GM21360 (cell line): ENCODE measurements at regions not wholly inside any gene's neighbourhood (a gene's known extent, or its start where the extent isn't known, plus 50 kb on each side); places are given as distances from the start of the nearest gene placed in this dataset.

Experiments used
- ATAC-seq: cut with Tn5 transposase; IDR thresholded peaks from one replicate; pipeline ENCODE4 v1.9.1; 2021; ENCODE audit warnings: mild to moderate bottlenecking, moderate library complexity; ENCODE audit not compliant: unreplicated experiment

GRCh38 chr20:11267762-11268335 is 594.0 kb upstream of the JAG1 start:
- ATAC-seq, result no peak

DNA sequence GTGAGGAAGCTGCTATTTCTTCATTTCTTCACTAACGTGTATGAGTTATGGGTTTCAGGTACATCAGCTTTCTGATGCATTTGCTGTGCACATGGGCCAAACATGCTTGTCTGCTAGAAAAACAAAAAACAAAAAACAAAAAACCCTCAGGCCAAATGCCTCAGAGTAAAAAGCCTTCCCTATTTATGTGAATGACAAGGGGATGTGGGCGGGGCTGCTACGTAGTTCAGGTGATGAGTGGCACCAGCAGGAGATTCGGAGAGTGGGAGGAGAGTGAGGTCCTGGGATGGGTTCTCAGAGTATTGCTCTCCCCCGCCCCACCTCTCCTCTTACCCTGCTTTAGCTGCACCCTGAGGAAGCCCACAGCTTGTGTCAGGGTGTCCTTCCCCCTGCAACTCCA is 596.8 kb upstream of the JAG1 start:
- no peak for ATAC-seq

DNA sequence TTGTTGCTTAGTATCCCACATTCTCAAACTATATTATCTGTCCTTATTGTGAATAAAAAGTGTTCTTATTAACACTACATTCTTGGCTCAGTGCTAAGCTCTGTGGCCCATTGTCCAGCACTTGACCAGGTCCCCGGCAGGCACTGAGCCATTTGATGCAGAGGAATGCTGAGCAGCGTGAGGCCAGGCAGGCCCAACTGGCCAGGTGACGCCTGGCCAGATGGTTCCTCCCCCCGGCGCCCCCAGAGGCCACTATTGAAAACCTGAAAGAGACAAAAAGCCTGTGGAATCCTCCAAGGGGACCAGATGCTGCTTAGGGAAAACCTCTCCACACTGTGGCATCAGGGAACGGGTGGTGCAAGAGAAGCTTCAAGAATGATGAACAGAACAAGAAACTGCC is 597.5 kb upstream of the JAG1 start:
- ATAC-seq, result no peak

DNA sequence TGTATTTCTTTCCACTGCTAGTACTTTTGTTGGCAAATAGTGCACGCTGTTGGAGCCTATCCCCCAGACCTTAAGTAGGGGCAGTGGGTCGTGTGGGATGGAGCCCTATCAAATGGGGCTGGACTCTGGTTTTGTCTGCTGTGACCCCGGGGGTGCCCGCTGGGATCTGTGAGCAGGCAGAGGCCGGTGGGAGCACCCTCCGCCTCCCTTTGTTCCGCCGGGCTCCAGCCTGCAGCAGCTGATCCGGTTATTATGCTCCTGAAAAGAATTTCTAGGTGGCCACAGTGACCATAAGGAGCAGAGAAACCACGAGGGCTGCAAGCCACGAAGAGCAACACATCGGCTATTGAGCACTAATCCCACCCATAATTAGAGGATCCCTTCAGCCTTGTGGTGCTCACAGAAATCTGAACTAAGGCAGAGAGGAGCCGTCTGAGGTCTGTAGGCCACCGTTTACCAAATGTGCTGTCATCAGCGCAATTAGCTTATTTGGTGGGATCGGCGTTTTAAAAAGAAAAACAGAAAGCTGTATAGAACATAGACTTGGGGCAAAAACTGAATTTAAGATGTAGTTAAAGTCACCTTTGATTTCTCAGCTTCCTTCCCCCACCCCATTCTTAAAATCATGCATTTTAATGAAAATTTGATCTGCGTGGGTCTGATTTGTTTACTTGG is 598.3 kb upstream of the JAG1 start:
- no peak for ATAC-seq

GRCh38 chr20:11274141-11274594 is 600.4 kb upstream of the JAG1 start:
- ATAC-seq, result no peak

GRCh38 chr20:11275740-11276139 is 601.9 kb upstream of the JAG1 start:
- no peak for ATAC-seq

DNA sequence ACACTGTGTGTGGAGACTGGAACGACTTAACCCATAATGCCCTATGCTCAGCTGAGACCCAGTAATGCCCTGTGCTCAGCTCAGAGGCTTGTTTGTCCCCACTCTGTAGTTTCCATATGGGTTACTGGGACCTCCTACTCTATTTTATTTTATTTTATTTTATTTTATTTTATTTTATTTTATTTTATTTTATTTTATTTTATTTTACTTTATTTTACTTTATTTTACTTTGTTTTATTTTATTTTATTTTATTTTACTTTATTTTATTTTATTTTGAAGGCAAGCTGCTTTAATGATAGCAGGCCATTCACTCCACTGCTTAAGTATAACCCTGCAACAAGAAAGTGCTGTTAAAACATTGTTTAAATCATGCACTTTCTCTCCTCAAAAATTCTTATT is 603.4 kb upstream of the JAG1 start:
- ATAC-seq, result no peak

GRCh38 chr20:11277858-11278257 is 604.1 kb upstream of the JAG1 start:
- no peak for ATAC-seq

DNA sequence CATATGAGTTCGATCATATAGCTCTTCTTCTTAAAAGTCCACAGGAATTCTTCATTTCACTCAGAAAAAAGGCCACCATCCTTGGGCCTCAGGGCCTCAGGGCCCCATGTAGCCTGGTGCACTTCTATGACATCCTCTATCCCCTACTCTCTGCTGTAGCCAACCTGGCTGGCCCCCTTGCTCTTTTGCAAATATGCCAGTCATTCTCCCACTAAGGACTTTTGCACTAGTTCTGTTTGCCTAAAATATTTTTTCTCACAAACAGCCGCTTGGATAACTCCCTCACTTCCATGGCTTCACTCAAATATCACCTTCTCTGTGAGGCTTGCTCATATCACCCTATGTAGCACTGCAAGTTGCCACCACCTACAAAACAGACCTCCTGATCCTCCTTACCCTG is 604.7 kb upstream of the JAG1 start:
- ATAC-seq, result no peak

DNA sequence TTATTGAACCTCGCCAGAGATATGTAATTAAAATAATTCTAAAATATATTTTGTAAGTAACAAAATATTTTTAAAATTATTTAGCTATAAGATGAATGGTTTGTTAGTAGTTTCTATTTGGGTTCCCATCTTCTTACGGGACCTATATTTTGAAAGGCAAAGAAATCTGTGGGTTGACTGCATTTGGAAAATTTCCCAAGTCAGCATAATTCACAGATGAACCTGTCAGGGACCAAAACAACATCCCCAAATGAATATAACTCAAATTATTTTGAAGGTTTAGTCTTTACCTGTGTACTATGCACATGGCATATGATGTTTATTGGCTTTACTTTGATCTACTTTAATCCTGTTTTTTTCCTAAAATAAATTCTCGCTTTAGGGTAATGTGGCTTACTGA is 607.4 kb upstream of the JAG1 start:
- no peak for ATAC-seq

DNA sequence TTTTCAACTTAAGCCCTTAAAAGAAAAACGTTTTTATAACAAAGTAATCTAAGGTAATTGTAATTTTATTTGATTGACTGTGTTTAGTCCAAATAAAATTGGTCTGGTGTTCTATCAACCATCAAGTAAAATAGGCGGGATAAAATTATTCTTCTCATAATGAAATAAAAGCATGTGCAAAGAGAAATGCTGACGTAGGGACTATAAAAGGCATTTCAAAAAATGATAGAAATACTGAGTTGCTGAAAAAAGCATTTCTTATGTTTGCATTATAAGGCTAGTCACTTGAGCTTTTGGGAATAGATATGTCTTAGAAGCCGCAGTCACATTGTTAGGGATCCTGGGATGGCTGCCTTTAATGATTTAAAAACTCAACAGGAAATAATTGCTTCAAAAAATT is 608.0 kb upstream of the JAG1 start:
- ATAC-seq, result no peak

GRCh38 chr20:11287126-11287525 is 613.3 kb upstream of the JAG1 start:
- no peak for ATAC-seq

DNA sequence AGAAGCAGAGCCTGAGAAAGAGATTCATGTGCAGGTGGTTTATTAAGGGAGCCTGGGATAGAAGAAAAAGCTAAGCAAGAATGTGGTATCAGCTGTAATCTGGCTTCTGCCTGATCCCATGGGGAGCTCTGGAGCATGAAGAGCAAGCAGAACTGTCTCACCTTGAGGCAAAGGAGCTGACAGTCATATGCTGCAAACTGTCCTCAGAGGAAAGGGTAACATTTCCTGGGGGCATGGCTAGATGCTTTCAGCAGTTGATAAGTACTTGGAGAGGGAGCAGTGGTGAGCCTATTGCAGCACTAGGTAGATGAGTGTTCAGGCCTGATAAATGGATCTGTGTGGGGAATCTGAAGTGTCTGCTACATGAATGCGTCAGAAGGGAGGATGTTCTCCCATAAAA is 621.5 kb upstream of the BTBD3 start:
- ATAC-seq, result no peak

DNA sequence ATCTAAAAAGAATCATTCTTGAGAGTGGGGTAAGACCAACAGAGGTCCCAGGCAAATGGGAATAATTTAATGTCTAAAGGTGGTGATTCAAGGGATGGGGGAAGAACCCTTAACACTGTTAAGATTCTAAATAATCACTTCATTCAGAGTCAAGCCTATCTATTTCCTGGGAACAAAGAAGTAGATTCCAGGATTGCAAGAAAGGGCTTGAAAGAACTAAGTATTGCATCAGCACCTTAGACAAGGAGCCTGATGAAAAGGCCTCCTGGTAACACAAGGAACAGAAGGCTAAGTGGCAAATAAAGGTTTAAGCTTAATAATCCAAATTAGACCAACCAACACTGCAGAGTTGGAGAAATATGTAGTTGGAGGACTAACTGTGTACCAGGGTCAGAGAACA is 620.7 kb upstream of the BTBD3 start:
- ATAC-seq, result no peak

DNA sequence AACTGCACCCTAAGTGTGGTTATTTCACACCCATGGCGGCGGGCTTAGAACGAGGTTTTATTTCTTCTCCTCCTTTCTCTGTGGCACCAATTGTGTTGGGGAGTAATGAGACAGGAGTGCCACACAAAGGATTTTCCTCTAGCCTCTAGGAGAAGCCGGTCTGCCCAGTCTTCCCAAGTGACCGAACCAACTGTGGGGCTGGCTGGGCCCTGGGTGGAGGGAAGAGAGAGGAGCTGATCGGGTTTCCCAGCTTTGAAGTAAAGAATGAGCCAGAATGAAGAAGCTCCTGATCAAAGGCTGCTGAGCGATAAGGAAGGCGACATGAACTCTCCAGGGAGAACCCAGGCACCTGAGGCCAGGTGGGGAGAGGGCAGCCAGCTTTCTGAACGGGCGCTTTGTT is 616.0 kb upstream of the BTBD3 start:
- ATAC-seq, result no peak

DNA sequence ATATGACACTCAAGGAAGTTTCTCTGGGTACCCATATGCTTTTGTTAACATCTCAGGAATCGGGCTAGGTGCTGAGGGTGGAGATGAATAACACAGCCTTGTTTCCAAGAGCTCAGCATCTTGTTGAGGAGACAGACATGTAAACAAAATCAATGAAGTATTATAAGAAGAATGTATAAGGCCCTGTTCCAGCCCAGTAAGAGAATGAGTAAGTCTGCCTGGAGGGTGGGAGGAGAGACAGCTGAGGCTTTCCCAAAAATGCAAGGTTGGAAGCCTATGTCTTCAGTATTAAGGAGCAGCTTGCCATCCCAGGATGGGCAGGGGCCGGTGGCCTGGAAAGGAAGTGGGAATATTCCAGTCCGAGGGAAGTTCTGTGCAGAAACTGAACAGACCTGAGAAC is 615.3 kb upstream of the BTBD3 start:
- no peak for ATAC-seq

- ATAC-seq, result no peak
Observed at GRCh38 chr20:11304795-11305194, 612.9 kb upstream of the BTBD3 start.

- ATAC-seq, result no peak
Observed at GRCh38 chr20:11305406-11305805, 612.3 kb upstream of the BTBD3 start.

DNA sequence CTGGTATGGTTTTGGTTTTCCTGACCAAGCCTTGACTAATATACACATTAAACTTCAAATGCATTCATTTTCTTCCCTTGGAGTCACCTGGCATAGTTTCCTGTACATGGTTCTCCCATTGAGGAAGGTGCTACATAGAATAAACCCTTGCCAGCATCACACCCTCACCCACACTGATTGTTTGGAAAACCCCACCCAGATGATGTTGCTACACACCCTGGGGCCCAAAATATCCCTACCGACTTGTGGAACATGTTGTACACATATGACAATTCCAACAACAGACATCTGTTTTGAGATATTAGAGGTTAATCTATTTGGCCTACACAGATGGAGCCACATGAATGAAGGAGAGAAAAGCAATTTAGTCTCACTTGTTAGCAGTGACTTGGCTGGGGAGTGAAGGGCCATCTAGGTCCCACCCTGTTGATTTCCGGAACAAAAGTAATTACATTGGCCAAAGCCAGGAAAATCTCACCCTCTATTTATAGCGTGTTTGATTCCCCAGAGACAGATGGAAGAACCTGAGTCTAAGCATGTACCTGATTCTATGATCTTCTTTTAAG is 606.0 kb upstream of the BTBD3 start:
- no peak for ATAC-seq

DNA sequence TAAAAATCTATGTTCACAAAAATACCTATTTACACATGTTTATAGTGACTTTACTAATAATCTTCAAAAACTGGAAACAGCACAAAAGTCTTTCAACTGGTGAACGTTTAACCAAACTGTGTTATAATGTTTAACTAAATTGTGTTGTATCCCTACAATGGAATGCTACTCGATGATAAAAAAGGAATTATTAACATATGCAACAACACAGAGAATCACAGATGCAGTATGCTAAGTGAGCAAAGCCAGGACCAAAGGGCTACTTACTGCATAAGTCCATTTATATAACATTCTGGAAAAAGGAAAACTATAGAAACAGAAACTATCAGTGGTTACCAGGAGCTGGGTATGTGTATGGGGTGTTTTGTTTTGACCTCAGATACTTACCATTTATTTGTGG is 602.2 kb upstream of the BTBD3 start:
- ATAC-seq, result no peak

- ATAC-seq, result no peak
Observed at GRCh38 chr20:11316244-11316643, 601.4 kb upstream of the BTBD3 start.

DNA sequence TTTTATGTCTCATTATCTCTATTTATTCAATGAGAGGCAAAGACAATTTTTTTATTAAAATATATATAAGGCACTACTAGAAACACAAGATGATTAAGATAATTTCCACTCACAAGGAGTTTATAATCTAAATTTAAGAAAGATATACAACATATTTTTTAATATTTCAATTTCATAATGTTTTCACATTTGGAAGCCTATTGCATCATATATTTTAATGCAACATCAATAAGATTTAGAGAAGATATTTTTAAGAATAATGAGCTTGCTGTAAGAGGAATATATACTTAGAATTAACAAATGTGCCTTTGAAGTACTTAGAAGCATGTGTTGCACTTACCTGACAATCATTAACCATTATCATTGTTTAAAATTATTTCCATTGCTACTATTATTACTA is 597.7 kb upstream of the BTBD3 start:
- ATAC-seq, result no peak

- ATAC-seq, result no peak
Observed at GRCh38 chr20:11323816-11324215, 593.9 kb upstream of the BTBD3 start.
